Glomerular endothelial cell (primary cell): ENCODE measurements at regions not wholly inside any gene's neighbourhood (a gene's known extent, or its start where the extent isn't known, plus 50 kb on each side); places are given as distances from the start of the nearest gene placed in this dataset.

ENCODE experiments used
- DNase-seq: peaks from one replicate; pipeline ENCODE4 v3.0.0-alpha.2; 2011; ENCODE audit warnings: low read depth, low spot score; ENCODE audit errors: extremely low read depth

DNA sequence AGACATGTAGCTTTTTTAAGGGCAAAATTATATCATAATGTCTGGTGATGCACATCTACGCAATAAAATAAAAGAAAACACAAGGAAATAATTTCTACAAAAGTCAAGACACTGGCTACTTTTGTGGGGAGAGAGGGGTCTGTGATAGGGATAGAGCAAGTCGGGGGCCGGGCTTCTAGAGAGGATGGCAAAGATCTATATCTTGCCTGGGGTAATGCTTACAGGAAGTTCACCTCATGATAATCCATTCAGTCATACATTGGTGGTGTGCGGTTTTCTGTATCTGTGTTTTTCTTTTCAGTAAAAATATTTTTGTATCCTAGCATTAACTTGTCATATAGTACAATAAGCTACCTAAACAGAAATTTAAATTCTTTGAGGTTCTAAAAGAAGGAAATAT, 178.8 kb downstream of the ARRDC4 start:
- no peak for DNase-seq

DNA sequence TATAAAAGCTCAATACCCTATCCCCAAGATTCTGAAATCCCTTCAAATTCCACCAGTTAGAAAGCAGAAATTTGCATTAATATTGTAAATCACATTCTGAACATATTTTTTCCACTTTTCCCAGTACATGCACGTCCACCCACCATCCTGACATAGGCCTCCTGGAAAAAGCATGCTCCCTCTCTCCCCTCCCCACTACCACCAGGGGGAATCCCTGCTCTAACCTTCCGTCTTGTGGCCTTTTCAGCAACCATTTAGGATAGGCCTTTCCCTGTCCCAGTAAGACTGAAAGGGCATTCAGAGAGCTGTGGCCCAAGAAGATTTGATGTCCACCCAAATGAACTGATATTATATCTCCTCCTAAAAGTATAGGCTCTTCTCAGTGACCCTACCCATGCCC, 182.1 kb downstream of the ARRDC4 start:
- no peak for DNase-seq

DNA sequence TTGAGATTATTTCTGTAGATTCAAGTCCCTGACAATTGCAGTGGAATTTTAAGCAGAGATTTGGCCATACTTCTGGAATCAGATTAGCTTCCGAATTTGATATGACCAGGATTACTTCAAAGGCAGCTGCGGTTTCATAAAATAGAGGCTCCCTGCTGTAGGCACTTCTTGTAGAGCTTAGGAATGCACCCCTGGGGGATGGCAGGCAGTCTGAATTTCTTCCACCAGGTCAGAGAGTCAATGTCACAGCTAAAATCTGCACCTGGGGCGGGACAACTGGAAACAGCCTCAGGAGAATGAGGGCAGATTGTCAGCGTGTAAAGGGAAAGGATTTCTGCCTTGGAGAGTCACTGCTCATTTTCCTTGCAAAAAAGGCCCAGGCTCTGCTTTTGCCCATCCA, 182.6 kb downstream of the ARRDC4 start:
- DNase-seq: no peak

DNA sequence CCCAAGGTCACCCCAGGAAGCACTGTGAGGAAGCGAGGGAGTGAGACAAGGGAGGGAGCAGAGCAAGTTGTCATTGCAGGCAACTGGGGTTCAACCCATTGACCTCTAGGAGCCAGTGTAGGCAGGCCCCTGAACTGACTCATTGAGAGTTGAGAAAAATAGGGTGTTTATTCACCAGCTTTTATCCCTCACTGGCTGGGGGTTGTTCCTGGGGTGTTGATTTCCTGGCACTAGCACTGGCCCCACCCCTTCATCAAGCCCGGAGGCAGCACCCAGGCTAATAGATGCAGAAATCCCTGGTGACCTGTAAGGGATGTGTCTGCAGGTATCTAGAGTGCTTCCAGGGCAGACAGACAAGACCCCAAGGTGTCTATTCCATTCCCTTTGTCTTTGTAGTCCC, 183.9 kb downstream of the ARRDC4 start:
- DNase-seq: no peak

- DNase-seq: no peak
These were observed 185.7 kb downstream of the ARRDC4 start for GRCh38 chr15:98146031-98146820.

- no peak for DNase-seq
These were observed 186.9 kb downstream of the ARRDC4 start for GRCh38 chr15:98147415-98147814.

DNA sequence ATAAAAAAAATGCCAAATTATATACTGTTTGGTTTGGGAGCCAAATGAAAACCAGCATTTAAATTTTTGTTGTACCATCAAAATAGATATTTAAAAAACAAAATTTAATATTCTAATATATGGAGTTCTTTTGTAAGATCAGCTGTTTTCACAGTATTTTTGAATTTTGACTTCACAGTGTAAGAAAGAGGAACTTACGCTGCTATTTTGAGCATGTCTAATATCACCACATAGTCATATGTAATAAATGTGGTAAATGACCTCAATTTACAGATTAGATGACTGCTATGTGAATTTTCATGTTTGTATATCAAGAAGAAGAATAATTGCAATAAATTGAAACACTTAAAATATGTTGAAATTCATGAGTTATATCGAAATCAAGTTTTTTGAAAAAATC, 189.6 kb downstream of the ARRDC4 start:
- DNase-seq: no peak

DNA sequence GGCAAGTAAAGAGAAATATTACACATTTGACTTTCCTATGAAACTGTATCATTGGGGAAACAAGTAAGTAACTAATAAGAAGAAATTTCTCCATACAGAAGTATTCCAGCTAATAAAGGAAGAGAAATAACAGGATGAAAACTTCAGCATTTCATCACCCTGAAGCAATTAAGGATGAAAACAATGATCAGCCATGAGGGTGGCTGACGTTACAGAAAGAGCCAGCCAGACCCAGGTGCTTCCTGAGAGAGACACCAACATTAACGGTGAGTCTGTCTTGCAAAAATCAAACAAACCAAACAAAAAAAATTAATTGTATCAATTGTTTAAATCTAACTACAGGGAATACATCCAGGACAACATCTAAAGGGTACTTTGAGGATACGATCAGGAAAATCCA, 190.0 kb downstream of the ARRDC4 start:
- no peak for DNase-seq

DNA sequence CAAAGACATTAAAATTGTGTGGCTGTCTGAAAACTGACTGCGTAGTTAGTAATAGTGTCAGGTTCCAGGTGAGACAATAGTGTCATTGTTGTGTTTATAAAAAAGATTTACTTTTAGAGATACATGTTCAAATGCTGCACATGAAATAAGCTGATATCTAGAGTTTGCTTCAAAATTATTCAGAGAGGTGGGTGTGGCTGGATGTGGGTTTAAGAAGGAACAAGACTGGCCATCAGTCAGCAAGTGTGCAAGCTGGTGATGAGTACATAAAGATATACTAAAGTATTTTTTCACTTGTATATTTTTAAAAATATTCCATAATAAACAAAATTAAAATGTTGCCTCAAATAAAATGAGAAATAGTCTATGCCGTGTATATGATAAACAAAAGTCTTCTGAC, 190.6 kb downstream of the ARRDC4 start:
- DNase-seq: no peak

DNA sequence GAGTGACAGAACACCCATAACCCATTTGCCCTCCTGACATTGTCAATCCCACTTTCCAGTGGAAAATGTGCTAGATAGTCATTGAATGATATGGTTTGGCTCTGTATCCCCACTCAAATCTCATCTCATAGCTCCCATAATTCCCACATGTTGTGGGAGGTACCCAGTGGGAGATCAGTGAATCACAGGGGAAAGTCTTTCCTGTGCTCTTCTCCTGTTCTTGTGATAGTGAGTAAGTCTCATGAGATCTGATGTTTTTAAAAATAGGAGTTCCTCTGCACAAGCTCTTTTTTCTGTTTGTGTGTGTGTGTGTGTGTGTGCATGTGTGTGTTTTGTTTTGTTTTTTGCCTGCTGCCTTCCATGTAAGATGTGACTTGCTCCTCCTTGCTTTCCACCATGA, 191.7 kb downstream of the ARRDC4 start:
- DNase-seq: no peak

DNA sequence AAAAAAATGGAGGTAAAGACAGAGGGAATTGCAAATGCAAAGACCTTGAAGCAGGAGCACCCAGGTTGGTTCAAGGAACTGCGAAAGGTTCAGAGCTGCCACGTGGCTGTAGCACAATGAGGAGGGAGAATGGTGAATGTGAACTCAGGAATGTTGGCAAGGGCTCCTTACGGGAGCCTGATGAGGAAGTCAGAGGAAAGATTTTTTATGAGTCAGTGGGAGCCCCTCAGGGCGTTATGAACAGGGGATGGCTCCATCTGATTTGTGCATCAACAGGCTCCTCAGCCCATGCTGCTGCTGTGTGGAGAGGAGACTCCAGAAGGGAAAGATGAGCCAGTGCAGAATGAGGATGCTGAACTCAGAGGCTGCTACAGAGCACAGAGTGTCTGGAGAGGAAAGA, 194.4 kb downstream of the ARRDC4 start:
- no peak for DNase-seq

GRCh38 chr15:98155356-98155755, 194.9 kb downstream of the ARRDC4 start:
- no peak for DNase-seq

DNA sequence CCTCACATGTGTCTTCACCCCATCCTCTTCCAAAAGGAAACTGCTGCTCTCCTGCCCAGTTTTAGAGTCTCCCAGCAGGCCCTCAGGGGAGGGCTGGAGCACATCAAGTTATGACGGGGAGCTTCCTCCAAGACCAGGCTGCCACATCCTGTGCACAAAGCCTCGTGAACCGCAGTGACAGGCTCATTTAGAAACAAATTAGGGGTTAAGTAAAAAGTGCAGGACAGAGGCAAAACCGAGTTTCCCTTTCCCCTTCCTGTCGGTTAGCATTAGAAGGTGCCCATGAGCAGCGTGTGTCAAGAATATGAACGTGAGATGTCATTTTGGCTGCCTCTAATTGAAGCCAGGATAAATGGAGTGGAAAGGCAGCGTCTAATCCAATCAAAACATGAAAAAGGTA, 199.7 kb downstream of the ARRDC4 start:
- no peak for DNase-seq

GRCh38 chr15:98163319-98164045, 203.0 kb downstream of the ARRDC4 start:
- DNase-seq: no peak

GRCh38 chr15:98164571-98164970, 204.1 kb downstream of the ARRDC4 start:
- no peak for DNase-seq

- DNase-seq: no peak
These were observed 204.5 kb downstream of the ARRDC4 start for GRCh38 chr15:98164986-98165385.

DNA sequence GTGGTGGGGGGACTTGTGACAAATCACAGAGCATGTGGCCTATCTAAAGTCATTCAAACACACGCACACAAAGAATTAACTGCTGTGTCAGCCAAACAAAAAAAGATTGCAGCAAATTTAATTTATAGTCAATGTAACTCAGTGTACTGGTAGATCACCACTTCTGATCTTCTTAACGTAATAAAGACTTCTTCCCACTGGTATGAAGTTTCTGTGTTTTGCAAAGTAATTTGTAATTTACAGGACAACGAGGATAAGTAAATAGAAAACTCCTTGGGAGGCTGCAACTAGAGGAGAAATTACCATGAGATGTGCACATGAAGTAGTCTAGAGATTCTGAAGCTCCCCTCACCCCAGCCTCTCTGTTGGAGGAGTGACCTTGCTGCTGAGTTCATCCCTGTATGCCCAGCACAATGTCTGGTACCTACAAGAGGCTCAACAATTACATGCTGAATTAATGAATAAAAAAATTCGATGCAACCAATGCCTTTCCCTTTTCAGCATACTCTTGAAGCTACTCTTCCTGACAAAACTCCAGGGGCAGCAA, 207.3 kb downstream of the ARRDC4 start:
- DNase-seq: no peak

DNA sequence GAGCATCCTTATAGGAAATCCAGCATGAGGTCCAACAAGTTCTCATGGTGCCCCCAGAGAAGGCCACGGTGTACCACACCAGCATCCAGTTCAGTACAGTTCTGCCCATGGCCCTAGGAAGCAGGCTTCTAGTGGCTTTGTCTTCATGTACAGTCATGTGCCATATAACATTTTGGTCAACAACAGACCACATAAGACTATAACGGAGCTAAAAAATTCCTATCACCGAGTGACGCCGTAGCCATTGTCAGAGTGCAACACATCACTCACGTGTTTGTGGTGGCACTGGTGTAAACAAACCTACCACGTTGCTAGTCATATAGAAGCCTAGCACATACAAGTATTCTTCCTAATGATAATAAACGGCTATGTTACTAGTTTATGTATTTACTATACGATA, 209.0 kb downstream of the ARRDC4 start:
- DNase-seq: no peak

DNA sequence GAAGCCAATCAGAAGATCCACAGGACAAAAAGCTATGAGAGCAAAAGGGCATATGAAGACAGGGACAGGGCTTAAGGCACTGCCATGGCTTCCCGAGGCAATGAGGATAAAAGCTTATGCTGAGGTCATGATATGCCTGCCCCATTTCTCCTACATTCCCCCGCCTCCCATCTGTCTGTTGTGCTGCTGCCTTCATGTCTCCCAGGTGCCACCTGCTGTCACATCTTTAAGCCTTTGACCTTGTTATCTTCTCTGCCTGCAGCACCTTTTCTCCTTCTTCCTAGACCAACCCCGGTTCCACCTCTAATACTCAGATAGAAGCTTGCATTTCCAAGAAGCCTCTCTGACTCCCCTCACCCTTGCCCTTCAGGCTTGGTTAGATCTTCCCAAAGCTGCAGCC, 213.8 kb downstream of the ARRDC4 start:
- DNase-seq: no peak

- DNase-seq: no peak
These were observed 214.3 kb downstream of the ARRDC4 start for GRCh38 chr15:98174841-98175240.

- no peak for DNase-seq
These were observed 217.6 kb downstream of the ARRDC4 start for GRCh38 chr15:98177966-98178592.

DNA sequence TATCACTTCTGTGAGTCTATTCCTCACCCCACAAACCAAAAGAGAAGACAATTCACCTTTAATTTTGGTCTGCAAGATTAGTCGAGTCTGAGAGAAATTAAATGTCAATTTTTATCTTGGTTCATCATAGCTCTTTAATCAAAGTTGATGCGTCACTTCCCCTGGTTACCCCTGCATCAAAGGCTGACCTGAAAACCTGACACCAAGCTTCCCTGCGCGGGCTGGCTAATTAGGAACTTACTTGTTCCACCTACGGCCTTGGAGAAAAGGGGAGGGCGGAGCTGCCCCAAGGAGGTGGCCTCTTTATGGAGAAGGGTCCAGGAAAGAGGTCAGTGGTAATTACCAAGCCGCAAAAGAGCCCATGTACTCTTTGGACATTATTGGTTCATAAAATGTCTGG, 218.4 kb downstream of the ARRDC4 start:
- DNase-seq: no peak
